Endometrium (tissue), 2 donors: ENCODE measurements at regions not wholly inside any gene's neighbourhood (a gene's known extent, or its start where the extent isn't known, plus 50 kb on each side); places are given as distances from the start of the nearest gene placed in this dataset.
"Not testable (repeated sequence)": the region's sequence is repeated elsewhere in the genome, so short reads cannot be mapped to it uniquely, and the experiment has no call there.

Experiments
- FAIRE-seq: peaks from 2 replicates; lab custom pipeline; 2012; peaks lifted over from hg19 to GRCh38; lab: Jason Lieb, UNC
- donor health status: control.
- donor health status: control.

- no peak for FAIRE-seq
Observed at GRCh38 chr19:31448221-31448657, 99.0 kb upstream of the TSHZ3 start.

DNA sequence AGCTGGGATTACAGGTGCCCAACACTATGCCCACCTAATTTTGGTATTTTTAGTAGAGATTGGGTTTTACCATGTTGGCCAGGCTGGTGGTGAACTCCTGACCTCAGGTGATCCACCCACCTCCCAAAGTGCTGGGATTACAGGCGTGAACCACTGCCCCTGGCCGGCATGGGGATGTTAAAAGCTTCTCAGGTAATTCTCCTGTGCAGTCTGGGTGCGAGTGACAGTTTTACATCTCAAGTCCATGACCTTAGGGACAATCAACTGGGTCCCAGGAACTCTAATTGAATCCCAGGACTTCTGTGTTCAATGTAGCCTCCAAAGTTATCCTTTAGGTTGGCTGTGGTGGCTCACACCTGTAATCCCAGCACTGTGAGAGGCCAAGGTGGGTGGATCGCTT lies 100.1 kb upstream of the TSHZ3 start:
- no peak for FAIRE-seq

DNA sequence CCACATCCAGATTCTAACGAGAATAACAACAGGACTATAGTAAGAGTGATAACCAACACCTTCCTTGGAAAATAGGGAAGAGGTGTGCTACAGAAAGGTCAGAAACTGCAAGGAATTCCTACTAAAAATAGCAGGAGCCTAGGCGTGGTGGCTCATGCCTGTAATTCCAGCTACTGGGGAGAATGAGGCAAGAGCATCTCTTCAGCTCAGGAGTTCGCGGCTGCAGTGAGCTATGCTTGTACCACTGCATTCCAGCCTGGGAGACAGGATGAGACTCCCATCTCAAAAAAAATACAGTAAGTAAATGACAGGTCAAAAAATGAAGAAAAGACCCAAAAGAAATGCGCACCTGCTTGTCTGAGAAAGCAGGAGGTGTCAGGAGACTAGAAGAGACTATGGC lies 101.5 kb upstream of the TSHZ3 start:
- no peak for FAIRE-seq

DNA sequence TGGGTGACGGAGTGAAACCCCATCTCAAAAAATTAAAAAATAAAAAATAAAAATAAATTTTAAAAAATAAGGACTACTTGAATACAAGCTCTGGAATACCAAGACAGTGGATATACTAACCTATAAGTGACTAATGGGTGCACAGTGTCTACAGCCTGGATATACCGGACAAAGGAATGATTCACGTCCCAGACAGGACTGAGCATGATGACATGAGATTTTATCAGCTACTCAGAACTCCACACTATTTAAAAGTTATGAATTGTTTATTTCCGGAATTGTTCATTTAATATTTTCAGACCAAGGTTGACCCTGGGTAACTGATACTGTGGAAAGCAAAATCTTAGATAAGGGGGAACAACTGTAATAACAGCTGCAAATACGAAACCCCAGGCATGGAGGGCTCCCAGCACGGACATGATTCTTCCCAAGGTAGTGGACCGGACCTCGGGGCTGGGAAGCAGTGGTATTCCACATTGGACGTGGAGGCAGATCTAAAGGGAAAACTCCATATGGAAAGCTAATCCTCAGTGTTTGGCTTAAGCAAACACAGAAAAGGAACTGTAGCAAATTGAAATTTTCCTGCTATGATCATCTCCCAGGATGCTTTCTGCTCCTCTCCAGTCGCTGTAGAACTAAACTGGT lies 102.6 kb upstream of the TSHZ3 start:
- FAIRE-seq: no peak

DNA sequence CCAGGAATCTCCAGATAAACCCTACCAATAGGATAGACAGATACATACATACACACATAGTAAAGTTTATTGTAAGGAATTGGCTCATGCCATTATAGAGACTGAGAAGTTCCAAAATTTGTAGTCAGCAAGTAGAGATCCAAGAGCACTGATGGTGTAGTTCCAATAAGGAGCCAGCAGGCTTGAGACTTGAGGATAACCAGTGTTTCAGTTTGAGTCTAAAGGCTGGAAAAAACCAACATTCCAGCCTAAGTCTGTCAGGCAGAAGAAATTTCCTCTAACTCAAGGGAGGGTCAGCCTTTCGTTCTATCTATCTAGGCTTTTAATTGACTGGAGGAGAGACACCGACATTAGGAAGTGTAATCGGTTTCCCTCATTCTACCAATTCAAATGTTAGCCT lies 110.2 kb upstream of the TSHZ3 start:
- FAIRE-seq: no peak

GRCh38 chr19:31461814-31462539 lies 112.7 kb upstream of the TSHZ3 start:
- peak; percentile 96 for FAIRE-seq

GRCh38 chr19:31470229-31470939 lies 121.1 kb upstream of the TSHZ3 start:
- no peak for FAIRE-seq

- FAIRE-seq: no peak
Observed at GRCh38 chr19:31470952-31471351, 121.7 kb upstream of the TSHZ3 start.

DNA sequence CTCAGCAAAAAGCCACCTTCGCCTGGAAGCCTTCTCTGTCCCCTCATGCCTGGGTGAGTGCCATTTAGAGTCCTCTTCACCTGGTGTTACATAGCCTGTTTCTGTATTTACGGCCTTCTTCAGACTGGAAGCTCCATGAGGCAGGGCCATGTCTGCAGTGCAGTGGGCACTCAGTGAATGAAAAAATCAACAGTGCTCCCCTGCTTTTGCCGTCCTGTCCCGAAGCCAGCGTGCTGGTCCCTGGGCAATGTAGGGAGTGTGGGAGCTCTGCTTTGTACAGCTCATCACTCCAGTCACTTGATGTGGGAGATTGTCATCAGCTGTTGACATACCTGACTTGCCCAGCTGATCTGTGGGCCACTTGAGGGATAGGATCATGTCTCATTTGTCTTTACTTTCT lies 129.0 kb upstream of the TSHZ3 start:
- no peak for FAIRE-seq

DNA sequence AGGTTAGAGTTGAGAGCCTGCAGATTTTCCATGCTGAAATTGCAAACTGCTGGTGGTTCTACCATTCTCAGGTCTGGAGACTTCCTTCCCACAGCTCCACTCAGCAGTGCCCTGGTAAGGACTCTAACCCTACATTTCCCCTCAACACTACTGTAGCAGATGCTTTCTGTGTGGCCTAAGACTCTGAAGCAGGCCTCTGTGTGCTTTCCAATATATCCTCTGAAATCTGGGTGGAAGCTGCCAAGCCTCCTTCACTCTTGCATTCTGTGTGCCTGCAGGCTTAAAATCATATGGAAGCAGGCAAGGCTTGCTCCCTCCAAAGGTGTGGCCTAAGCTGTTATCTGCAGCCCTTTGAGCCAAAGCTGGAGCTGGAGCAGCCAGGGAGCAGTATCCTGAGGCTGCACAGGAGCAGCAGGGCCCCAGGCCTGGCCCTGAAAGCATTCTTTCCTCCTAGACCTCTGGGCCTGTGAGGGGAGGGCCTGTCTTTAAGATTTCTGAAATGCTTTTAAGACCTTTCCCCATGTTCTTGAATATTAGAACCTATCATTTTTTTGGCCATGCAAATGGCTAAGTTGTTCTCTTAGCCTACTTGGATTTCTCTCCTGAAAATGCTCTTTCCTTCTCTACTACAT lies 134.1 kb upstream of the TSHZ3 start:
- FAIRE-seq: no peak

DNA sequence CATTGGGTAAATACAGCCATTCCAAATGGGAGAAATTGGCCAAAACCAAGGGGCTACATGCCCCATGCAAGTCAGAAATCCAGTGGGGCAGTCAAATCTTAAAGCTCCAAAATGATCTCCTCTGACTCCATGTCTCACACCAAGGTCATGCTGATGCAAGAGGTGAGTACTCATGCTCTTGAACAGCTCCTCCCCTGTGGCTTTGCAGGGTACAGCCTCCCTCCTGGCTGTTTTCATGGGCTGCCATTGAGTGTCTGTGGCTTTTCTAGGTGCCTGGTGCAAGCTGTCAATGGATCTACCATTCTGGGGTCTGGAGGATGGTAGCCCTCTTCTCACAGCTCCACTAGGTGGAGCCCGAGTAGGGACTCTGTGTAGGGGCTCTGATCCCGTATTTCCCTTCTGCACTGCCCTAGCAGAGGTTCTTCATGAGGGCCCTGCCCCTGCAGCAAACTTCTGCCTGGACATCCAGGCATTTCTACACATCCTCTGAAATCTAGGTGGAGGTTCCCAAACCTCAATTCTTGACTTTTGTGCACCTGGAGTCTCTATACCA lies 135.7 kb upstream of the TSHZ3 start:
- not testable (repeated sequence) for FAIRE-seq

DNA sequence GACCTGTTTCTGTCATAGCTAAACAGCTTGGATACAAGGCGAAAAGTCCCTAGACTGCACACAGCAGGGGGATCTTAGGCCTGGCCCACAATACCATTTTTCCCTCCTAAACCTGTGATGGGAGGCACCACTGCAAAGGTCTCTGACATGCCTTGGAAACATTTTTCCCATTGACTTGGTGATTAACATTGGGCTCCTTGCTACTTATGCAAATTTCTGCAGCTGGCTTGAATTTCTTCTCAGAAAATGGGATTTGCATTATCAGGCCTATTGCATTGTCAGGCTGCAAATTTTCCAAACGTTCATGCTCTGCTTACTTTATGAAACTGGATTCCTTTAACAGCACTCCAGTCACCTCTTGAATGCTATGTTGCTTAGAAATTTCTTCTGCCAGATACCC lies 136.2 kb upstream of the TSHZ3 start:
- FAIRE-seq: no peak

- FAIRE-seq: no peak
Observed at GRCh38 chr19:31491242-31491641, 142.0 kb upstream of the TSHZ3 start.

GRCh38 chr19:31492050-31492449 lies 142.8 kb upstream of the TSHZ3 start:
- FAIRE-seq: no peak

DNA sequence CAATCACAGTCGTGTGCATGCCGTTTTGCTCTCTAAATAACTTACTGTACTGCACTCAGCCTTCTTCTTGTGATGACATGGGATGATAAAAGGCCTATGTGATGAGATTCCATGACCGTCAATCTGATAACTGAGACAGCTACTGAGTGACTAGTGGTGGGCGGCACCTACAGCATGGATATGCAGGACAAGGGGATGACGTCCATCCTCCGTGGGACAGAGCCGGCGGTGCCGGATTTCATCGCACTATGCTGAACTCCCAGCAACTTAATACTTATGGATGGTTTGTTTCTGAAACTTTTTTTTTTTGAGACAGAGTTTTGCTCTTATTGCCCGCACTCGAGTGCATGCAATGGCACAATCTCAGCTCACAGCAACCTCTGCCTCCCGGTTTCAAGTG lies 146.8 kb upstream of the TSHZ3 start:
- FAIRE-seq: no peak

DNA sequence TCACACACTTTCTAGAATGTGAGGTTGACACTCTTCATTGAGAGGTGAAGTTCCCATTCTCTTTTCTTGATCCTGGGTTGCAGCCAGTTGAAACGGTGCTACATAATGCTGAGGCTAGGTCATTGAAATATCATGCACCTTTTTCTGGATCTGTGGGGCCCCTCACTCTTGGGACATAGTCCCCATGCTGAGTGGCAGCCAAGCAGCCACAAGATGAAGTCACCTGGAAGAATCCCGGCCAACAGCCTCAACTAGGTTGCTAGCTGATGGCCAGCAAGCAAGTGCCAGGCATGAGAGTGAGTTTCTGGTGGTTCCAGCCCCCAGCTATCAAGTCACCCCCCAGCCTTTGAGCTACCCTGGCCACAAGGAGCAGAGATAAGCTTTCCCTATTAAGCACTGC lies 148.5 kb upstream of the TSHZ3 start:
- no peak for FAIRE-seq

GRCh38 chr19:31498781-31499180 lies 149.5 kb upstream of the TSHZ3 start:
- FAIRE-seq: no peak

DNA sequence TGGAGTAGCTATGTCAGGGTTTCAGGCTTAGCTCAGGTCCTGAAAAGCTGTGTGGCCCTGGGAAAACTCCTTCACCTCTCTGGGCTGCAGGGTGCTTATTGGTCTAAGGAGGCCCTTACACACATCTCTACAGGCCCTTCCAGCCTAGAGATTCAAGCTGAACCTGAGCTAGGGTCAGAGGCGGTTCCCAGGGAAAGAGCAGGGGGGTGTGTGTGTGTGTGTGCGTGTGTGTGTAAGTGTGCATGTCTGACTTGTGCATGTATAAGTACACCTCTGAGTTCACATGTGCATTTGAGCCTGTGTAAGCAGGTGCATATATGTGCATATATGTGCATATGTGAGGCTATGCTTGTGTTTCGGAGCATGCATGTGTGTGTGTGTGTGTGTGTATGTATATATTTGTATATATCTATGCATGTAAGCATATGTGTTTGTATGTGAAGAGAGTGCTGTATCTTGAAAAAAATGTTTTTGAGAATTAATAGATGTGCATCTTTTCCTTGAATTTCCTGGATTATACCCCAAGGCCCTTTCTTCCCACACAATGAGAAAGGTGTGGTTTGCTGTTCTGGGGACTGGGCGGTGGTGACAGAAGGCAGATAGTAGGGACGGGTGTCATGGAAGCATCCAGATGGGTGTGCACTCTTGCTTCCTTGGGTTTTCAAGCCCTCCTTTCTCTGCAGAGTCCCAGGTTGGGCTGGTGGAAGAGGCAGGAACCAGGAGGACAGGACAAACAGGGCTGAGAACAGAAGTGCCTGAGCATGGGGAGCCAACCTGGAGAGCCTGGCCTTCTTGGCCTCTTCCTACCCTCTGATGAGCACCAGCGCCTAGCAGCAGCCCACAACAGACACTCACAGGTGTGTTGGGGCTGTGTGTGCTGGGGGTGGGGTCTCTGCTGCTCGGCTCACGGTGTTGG lies 150.3 kb upstream of the TSHZ3 start:
- no peak for FAIRE-seq

DNA sequence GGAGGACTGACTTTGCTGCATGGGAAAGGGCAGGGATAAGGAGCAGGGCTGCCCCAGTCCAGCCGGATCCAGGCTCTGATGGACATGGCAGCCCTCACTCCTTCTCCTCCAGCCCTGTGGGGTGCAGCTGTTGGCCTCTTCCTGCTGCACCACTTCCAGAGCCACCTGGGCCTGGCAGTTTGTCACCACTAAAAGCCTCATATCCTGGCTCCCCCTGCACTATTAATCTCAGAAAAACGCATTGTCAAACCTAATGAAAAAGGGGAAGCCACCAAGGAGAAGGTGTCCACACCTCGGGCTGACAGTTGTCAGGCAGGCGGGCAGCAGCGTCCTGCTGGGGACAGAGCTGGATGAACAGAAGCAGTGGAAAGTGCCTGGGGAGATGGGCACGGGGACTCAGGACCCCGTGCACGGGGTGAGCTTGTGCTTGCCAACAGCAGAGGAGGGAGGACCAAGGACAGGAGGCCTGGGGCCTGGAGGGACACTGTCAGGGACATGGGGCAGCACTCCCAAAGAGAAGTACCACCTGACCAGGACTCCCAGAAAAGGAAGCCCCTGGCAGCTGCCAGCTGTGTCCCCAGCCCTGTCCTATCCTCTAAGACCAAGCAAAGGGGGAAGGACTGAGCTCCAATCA lies 151.1 kb upstream of the TSHZ3 start:
- no peak for FAIRE-seq

DNA sequence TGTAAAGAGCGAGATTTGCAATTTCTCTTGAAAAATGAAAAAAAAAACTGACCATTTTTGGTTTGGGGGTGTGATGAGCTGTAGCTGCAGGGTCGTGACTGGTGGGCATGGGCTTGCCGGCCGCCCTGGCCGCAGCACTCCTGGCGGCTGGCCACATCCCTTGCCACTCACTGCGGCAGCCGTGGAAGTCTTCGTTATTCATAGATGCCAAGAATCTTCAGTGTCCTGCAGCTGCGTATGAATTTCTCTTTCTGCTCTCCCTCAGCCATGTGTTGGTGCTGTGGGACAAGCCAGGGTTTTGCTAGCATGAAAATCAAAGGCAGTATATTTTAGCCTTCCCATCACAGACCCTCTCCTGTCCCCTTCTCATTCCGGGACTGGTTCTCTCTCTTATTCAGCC lies 151.7 kb upstream of the TSHZ3 start:
- FAIRE-seq: no peak
